ENCODE measurements at regions not wholly inside any gene's neighbourhood (a gene's known extent, or its start where the extent isn't known, plus 50 kb on each side); places are given as distances from the start of the nearest gene placed in this dataset.
"Not testable (repeated sequence)": the region's sequence is repeated elsewhere in the genome, so short reads cannot be mapped to it uniquely, and the experiment has no call there.

GRCh38 chr16:87198328-87198832 is 118.8 kb downstream of the C16orf95 start:
- no peak for DNase-seq

GRCh38 chr16:87198881-87199280 is 118.3 kb downstream of the C16orf95 start:
- no peak for DNase-seq

GRCh38 chr16:87199379-87199778 is 117.8 kb downstream of the C16orf95 start:
- DNase-seq: no peak

- DNase-seq: no peak
These were observed 117.3 kb downstream of the C16orf95 start for GRCh38 chr16:87199901-87200300.

GRCh38 chr16:87200637-87201036 is 116.6 kb downstream of the C16orf95 start:
- DNase-seq: no peak

GRCh38 chr16:87201052-87201451 is 116.1 kb downstream of the C16orf95 start:
- no peak for DNase-seq

- no peak for DNase-seq
These were observed 115.4 kb downstream of the C16orf95 start for GRCh38 chr16:87201790-87202189.

- DNase-seq: no peak
These were observed 114.8 kb downstream of the C16orf95 start for GRCh38 chr16:87202346-87202745.

- DNase-seq: peak; percentile 82
These were observed 114.0 kb downstream of the C16orf95 start for GRCh38 chr16:87203060-87203656.

GRCh38 chr16:87206646-87207451 is 110.3 kb downstream of the C16orf95 start:
- no peak for DNase-seq

GRCh38 chr16:87207509-87207908 is 109.7 kb downstream of the C16orf95 start:
- no peak for DNase-seq

- DNase-seq: no peak
These were observed 109.2 kb downstream of the C16orf95 start for GRCh38 chr16:87207965-87208364.

- DNase-seq: not testable (repeated sequence)
These were observed 108.2 kb downstream of the C16orf95 start for GRCh38 chr16:87208968-87209367.

GRCh38 chr16:87209808-87210512 is 107.2 kb downstream of the C16orf95 start:
- no peak for DNase-seq

GRCh38 chr16:87210894-87211293 is 106.3 kb downstream of the C16orf95 start:
- DNase-seq: no peak

- no peak for DNase-seq
These were observed 105.2 kb downstream of the C16orf95 start for GRCh38 chr16:87212026-87212425.

GRCh38 chr16:87213536-87213935 is 103.7 kb downstream of the C16orf95 start:
- DNase-seq: no peak

GRCh38 chr16:87216148-87216840 is 100.9 kb downstream of the C16orf95 start:
- DNase-seq: no peak

- DNase-seq: no peak
These were observed 100.3 kb downstream of the C16orf95 start for GRCh38 chr16:87216841-87217275.

- not testable (repeated sequence) for DNase-seq
These were observed 99.4 kb downstream of the C16orf95 start for GRCh38 chr16:87217802-87218201.

- DNase-seq: no peak
These were observed 98.7 kb downstream of the C16orf95 start for GRCh38 chr16:87218281-87219055.

- DNase-seq: no peak
These were observed 97.8 kb downstream of the C16orf95 start for GRCh38 chr16:87219287-87219909.
